Neural cell (in vitro differentiated cells): ENCODE measurements at regions not wholly inside any gene's neighbourhood (a gene's known extent, or its start where the extent isn't known, plus 50 kb on each side); places are given as distances from the start of the nearest gene placed in this dataset.
"Not testable (repeated sequence)": the region's sequence is repeated elsewhere in the genome, so short reads cannot be mapped to it uniquely, and the experiment has no call there.

Experiments used
- H2AFZ ChIP-seq: fragments of 200-600, 300-800 bp; sonication (generic), shearing (Covaris generic); 2 replicates; pipeline ENCODE4 v1.6.0; 2014; ENCODE audit warnings: low read depth, mild to moderate bottlenecking, antibody characterized with exemption, low read length, moderate library complexity
- H3F3A ChIP-seq: fragments of 200-600 bp; shearing (Covaris generic); 2 replicates; pipeline ENCODE4 v1.6.1; 2016; ENCODE audit warnings: mild to moderate bottlenecking, moderate library complexity, mixed read lengths, antibody characterized with exemption, low read length; ENCODE audit not compliant: insufficient read depth, poor library complexity, severe bottlenecking
- H3K27ac ChIP-seq: fragments of 200-600, 300-800 bp; sonication (generic), shearing (Covaris generic); 2 replicates; pipeline ENCODE4 v1.5.1; 2014; ENCODE audit warnings: mild to moderate bottlenecking, low read length, moderate library complexity
- H3K27me3 ChIP-seq: fragments of 300-800, 200-600 bp; sonication (generic), shearing (Covaris generic); 2 replicates; pipeline ENCODE4 v1.6.0; 2014; ENCODE audit warnings: mild to moderate bottlenecking, low read depth, low read length, moderate library complexity; ENCODE audit not compliant: insufficient read depth
- H3K36me3 ChIP-seq: fragments of 300-800, 200-600 bp; sonication (generic), shearing (Covaris generic); 2 replicates; pipeline ENCODE4 v1.5.1; 2014; ENCODE audit warnings: mild to moderate bottlenecking, antibody characterized with exemption, low read length, moderate library complexity; ENCODE audit not compliant: insufficient read depth
- H3K4me2 ChIP-seq: fragments of 300-800, 200-600 bp; sonication (generic), shearing (Covaris generic); 2 replicates; pipeline ENCODE4 v1.6.0; 2014; ENCODE audit warnings: mild to moderate bottlenecking, low read length
- H3K4me3 ChIP-seq: fragments of 300-800, 200-600 bp; sonication (generic), shearing (Covaris generic); 2 replicates; pipeline ENCODE4 v1.5.1; 2014; ENCODE audit warnings: mild to moderate bottlenecking, low read length, moderate library complexity
- H3K79me2 ChIP-seq: fragments of 200-600 bp; shearing (Covaris generic); replicated peaks from 2 replicates; pipeline ENCODE4 v1.6.0; 2014; ENCODE audit warnings: mild to moderate bottlenecking, low read length, moderate library complexity; ENCODE audit not compliant: insufficient read depth
- H3K9ac ChIP-seq: fragments of 300-800, 200-600 bp; sonication (generic), shearing (Covaris generic); 2 replicates; pipeline ENCODE4 v1.6.1; 2016; ENCODE audit warnings: mild to moderate bottlenecking, low read length, mixed read lengths
- H3K9me2 ChIP-seq: fragments of 200-600 bp; shearing (Covaris generic); 2 replicates; pipeline ENCODE4 v1.6.1; 2016; ENCODE audit warnings: mild to moderate bottlenecking, low read length, mixed read lengths; ENCODE audit not compliant: insufficient read depth
- H3K9me3 ChIP-seq: fragments of 200-600, 300-800 bp; sonication (generic), shearing (Covaris generic); 2 replicates; pipeline ENCODE4 v1.6.1; 2016; ENCODE audit warnings: mild to moderate bottlenecking, mixed run types, low read length, moderate library complexity, mixed read lengths
- H4K20me1 ChIP-seq: fragments of 200-600 bp; shearing (Covaris generic); 2 replicates; pipeline ENCODE4 v1.6.1; 2016; ENCODE audit warnings: mild to moderate bottlenecking, mixed run types; ENCODE audit not compliant: insufficient read depth
- CTCF ChIP-seq: fragments of 450-650 bp; IDR thresholded peaks from 2 replicates; pipeline ENCODE4 v1.5.1; 2014; ENCODE audit warnings: antibody characterized with exemption, mild to moderate bottlenecking, moderate library complexity; ENCODE audit not compliant: poor library complexity, severe bottlenecking
- EP300 ChIP-seq: fragments of 450-650 bp; conservative IDR thresholded peaks from 2 replicates; pipeline ENCODE4 v1.6.1; 2014; ENCODE audit warnings: antibody characterized with exemption, mild to moderate bottlenecking, moderate library complexity; ENCODE audit not compliant: poor library complexity, severe bottlenecking
- EZH2 ChIP-seq: fragments of 200-600, 300-800 bp; shearing (Covaris generic), sonication (generic); IDR thresholded peaks from 2 replicates; pipeline ENCODE4 v1.6.1; 2014; ENCODE audit warnings: antibody characterized with exemption, low read length, borderline replicate concordance, mild to moderate bottlenecking; ENCODE audit not compliant: insufficient read depth, poor library complexity, severe bottlenecking
- MXI1 ChIP-seq: fragments of 450-650 bp; conservative IDR thresholded peaks from 2 replicates; pipeline ENCODE4 v1.6.1; 2014; ENCODE audit warnings: antibody characterized with exemption, mild to moderate bottlenecking; ENCODE audit not compliant: poor library complexity, severe bottlenecking
- POLR2AphosphoS5 ChIP-seq: IDR thresholded peaks from 2 replicates; pipeline ENCODE4 v1.6.1; 2012
- RAD21 ChIP-seq: fragments of 450-650 bp; conservative IDR thresholded peaks from 2 replicates; pipeline ENCODE4 v1.6.1; 2014; ENCODE audit warnings: antibody characterized with exemption, mild to moderate bottlenecking, moderate library complexity
- REST ChIP-seq: IDR thresholded peaks from 2 replicates; pipeline ENCODE4 v1.6.1; 2012; ENCODE audit warnings: borderline replicate concordance
- SMC3 ChIP-seq: fragments of 450-650 bp; conservative IDR thresholded peaks from 2 replicates; pipeline ENCODE4 v1.6.1; 2014; ENCODE audit warnings: antibody characterized with exemption, mild to moderate bottlenecking, moderate library complexity; ENCODE audit not compliant: poor library complexity
- TAF1 ChIP-seq: IDR thresholded peaks from 2 replicates; pipeline ENCODE4 v1.6.1; 2012; ENCODE audit warnings: low read depth

- no peak overlapping the region for H3K9ac ChIP-seq
Observed at GRCh38 chr11:25485315-25485714, 846.6 kb upstream of the ANO3 start.

GRCh38 chr11:25486338-25486737, 845.6 kb upstream of the ANO3 start:
- H3K4me2 ChIP-seq, H3K9me3 ChIP-seq, H3K4me3 ChIP-seq, H4K20me1 ChIP-seq, H3F3A ChIP-seq, H2AFZ ChIP-seq, H3K36me3 ChIP-seq, H3K9me2 ChIP-seq, H3K79me2 ChIP-seq, H3K9ac ChIP-seq, H3K27ac ChIP-seq, H3K27me3 ChIP-seq: not testable (repeated sequence)

More at GRCh38 chr11:25485315-25485714, 846.6 kb upstream of the ANO3 start:
- Histone ChIP-seq H3K4me2 (no peak overlapping the region), H2AFZ (no peak overlapping the region), H3K9me3 (no peaks in the 10 kb centered on the region), H3F3A (no peaks in the 10 kb centered on the region), H3K79me2 (no peaks in the 10 kb centered on the region), H3K36me3 (no peaks in the 10 kb centered on the region), H3K9me2 (no peaks in the 10 kb centered on the region), H4K20me1 (no peaks in the 10 kb centered on the region), H3K27me3 (no peaks in the 10 kb centered on the region), H3K27ac (no peak overlapping the region), H3K4me3 (no peak overlapping the region)
- TF ChIP-seq EZH2 (no peak), MXI1 (no peak), SMC3 (no peak), POLR2AphosphoS5 (no peak), RAD21 (no peak), EP300 (no peak), CTCF (no peak), TAF1 (no peak), REST (no peak)

GRCh38 chr11:25488176-25488575, 843.8 kb upstream of the ANO3 start:
- H2AFZ ChIP-seq, H3K36me3 ChIP-seq, H3K27me3 ChIP-seq, H3K9ac ChIP-seq, H3K9me3 ChIP-seq, H3F3A ChIP-seq, H4K20me1 ChIP-seq, H3K4me2 ChIP-seq, H3K4me3 ChIP-seq, H3K9me2 ChIP-seq, H3K27ac ChIP-seq, H3K79me2 ChIP-seq: not testable (repeated sequence)

GRCh38 chr11:25501426-25501825, 830.5 kb upstream of the ANO3 start:
- not testable (repeated sequence) for H3K9me3 ChIP-seq, H3K27ac ChIP-seq, H3K4me2 ChIP-seq, H2AFZ ChIP-seq, H3K4me3 ChIP-seq, H3K79me2 ChIP-seq, H3F3A ChIP-seq, H3K27me3 ChIP-seq, H3K9ac ChIP-seq, H3K36me3 ChIP-seq, H3K9me2 ChIP-seq, H4K20me1 ChIP-seq
